Endothelial cell of hepatic sinusoid (primary cell): ENCODE measurements at regions not wholly inside any gene's neighbourhood (a gene's known extent, or its start where the extent isn't known, plus 50 kb on each side); places are given as distances from the start of the nearest gene placed in this dataset.

Experiments
- in situ Hi-C: cut with HindIII; loops from 2 replicates; pipeline ENCODE4 v1.10.0; 2017; ENCODE audit warnings: low sequenced_read_pairs

- in situ Hi-C loops, result no loop called here
Measured at GRCh38 chr14:76305268-76305826, 70.6 kb upstream of the ESRRB start.

GRCh38 chr14:76306131-76306530, 69.8 kb upstream of the ESRRB start:
- in situ Hi-C loops, result no loop called here

- in situ Hi-C loops, result no loop called here
Measured at GRCh38 chr14:76307786-76308780, 67.9 kb upstream of the ESRRB start.

GRCh38 chr14:76309572-76310162, 66.3 kb upstream of the ESRRB start:
- in situ Hi-C loops, result no loop called here

GRCh38 chr14:76311079-76311758, 64.7 kb upstream of the ESRRB start:
- in situ Hi-C loops, result no loop called here

GRCh38 chr14:76312821-76313220, 63.1 kb upstream of the ESRRB start:
- in situ Hi-C loops, result no loop called here

GRCh38 chr14:76313303-76313702, 62.6 kb upstream of the ESRRB start:
- in situ Hi-C loops, result no loop called here

GRCh38 chr14:76313852-76314251, 62.1 kb upstream of the ESRRB start:
- in situ Hi-C loops, result no loop called here

GRCh38 chr14:76314521-76315034, 61.4 kb upstream of the ESRRB start:
- in situ Hi-C loops, result no loop called here

GRCh38 chr14:76320486-76320885, 55.5 kb upstream of the ESRRB start:
- in situ Hi-C loops, result no loop called here

- in situ Hi-C loops, result no loop called here
Measured at GRCh38 chr14:76320975-76321374, 55.0 kb upstream of the ESRRB start.

GRCh38 chr14:76322594-76323220, 53.2 kb upstream of the ESRRB start:
- in situ Hi-C loops, result no loop called here

- in situ Hi-C loops, result no loop called here
Measured at GRCh38 chr14:76323331-76324050, 52.4 kb upstream of the ESRRB start.

- in situ Hi-C loops, result no loop called here
Measured at GRCh38 chr14:76324133-76324532, 51.8 kb upstream of the ESRRB start.
